CD4-positive, alpha-beta T cell treated with Interleukin-15 for 4 hours (primary cell): ENCODE measurements at regions not wholly inside any gene's neighbourhood (a gene's known extent, or its start where the extent isn't known, plus 50 kb on each side); places are given as distances from the start of the nearest gene placed in this dataset.

Source experiments
- DNase-seq: peaks from one replicate; pipeline ENCODE4 v3.0.0-alpha.2; 2020; ENCODE audit warnings: low spot score

DNA sequence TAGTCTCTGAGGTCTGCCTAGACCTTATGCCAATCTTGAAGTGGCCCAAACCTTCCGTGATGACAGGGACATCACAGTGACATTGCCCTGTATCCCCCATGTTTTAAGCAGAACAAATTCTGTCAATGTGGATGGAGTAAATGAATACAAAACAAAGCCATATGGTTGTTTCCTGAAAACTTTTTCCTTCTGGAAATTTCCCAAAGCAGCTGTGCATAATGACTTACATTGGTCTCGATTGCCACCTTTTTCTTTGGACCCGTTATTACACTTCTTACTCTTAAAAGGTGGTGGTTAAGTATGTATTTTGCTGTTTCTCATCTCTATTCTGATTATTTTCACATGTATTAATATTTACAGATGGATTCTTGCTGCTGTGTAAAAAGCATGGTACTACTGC lies 411.2 kb upstream of the KLF6 start:
- no peak for DNase-seq

DNA sequence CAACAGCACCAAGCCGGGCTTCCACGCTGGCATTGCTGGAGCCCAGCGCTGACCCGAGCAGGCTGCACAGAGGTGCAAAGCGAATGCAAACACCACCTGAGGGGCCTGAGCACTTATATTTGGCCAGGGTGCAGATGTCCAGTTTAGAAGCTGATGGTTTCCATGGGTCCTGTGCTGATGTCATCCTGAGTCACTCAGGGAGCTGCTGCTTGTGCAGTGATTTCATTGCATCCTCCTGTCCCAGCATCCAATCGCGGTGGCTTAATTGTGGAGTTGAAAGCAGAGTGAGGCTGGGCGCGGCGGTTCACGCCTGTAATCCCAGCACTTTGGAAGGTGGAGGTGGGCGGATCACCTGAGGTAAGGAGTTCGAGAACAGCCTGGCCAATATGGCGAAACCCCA lies 410.2 kb upstream of the KLF6 start:
- no peak for DNase-seq

DNA sequence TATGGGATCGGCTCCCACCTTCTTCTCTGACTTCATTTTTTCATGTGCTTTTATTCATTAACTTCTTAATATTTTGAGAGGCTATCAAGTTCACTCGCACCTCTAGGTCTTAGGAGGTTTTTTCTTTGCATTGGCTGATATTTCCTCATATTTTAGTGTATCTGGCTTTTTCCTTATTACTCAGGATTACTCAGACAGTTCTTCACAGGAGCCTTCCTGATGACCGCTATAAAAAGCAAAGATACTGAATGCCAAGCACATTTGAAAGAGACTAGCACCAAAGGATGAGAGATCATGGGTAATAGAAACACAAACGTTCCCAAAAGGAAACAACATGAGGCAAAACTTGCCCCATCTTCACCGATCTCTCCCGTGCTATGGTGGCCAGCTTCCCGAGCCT lies 409.2 kb upstream of the KLF6 start:
- no peak for DNase-seq

DNA sequence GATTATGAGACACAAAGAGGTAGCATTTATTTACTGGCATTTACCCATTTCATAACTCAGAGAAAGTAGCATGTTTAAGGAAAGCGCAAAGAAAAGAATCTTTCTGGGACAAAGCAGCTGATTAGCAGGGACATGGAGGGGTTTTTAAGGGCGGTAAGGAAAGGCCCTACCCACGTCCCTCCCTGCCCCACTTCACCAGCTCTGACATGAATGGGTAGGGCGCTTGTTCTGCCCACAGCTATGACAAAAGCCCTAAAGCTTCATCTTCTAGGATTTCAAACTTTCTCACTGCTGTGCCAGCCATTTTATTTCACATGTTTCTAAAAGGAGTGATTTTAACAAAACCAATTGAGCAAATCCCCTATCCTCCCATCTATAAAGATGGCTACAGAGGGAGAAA lies 406.9 kb upstream of the KLF6 start:
- no peak for DNase-seq

DNA sequence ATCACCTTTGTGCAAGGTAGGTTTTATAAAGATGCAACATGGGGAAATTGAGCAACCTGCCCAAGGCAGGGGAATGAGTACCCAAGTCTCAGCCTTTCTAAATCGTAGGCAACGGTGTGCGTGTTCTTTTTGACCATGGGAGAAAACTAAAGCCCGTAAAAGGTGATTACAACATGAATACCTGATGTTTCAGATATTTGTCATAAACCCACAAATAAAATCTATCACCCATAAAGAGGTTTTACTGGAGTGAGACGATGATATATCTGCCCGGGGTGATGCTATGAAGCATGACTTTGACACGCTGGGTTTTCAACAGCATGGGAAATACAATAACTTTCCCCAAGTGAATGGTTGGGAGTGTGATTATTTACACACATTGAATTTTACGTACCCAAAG lies 406.3 kb upstream of the KLF6 start:
- no peak for DNase-seq

DNA sequence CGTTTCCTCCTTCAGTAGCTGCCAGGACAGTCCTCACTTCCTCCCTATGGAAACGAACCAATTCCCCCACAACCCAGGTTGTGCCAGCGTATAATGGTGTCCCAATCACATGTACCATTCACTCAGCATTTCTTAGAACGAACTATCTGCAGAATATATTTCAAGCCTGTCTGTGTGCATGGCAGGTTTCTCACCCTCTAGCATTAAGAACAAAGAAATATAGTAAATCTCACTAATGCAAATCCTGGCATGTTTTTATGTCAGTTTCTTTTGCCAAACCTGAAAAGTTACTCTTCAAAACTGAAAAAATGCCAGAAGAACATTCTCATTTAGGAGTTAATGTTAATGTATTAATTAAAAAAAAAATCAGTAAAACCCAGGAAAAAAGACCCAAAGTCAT lies 405.9 kb upstream of the KLF6 start:
- DNase-seq, result no peak

DNA sequence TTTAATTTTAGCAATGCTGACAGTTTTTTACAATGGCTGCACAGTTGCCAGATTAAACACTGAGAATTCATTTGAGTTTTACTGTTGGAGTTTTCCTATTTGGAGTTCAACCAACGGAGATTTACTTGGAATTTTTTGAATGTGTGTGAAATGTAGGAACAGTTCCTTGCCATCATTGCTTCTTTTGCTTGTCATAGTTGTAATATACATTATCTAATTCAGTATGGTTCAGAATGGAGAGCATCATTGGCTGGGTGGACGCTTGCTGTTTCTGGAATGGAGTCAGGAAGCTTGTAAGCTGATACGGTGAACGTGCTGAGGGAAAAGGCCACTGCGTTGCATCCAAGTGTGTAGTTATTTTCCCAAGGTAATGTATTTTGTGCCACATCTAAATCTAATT lies 404.3 kb upstream of the KLF6 start:
- DNase-seq, result no peak

DNA sequence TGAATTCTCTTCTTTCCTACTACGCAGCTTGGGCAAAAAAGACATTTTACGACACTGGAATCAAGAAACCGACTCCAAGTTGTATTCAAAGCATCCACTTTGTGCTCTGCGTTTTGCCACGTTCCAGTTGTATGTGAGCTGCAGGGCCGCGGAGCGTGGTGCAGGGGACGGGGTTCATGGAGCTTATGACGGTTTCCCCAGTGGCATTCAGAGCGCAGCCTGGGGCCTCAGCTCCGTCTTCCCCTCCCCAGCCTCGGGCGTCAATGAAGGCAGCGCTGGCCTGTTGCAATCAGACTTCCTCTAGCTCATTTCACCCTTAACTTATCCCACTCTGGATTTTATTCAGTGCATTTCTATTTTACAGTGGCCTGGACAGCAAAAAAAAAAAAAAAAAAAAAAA lies 403.4 kb upstream of the KLF6 start:
- no peak for DNase-seq

DNA sequence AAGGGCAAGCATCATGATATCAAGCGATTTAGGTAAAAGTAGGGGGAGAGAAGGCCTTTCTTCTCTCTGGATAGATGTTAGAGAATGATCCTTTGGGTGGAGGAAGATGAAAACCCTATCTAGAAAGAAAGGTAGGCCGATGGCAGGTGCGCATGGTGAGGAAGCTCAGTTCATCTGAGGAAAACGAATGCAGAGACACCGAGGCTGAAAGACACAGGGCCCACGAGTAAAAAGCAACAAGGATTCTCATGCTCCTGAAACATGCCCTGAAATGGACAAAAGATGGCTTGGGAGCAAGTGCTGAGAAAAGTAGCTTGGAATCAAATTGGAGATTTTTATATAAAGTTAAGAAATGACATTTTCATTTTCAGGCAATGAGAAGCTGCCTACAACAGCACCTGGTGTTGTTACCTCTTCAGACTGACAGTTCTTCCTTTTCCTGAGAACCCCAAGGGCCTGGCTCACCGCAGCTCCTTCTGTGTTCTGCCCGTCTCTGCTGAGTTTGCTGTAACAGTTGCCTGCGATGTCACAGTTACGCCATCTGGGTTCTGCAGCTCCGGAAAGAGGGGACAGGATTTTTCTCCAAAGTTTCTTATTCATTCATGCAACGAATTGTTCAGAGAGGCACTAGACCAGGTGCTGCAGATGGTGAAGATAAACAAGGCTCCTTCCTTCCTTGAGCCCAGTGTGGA lies 402.0 kb upstream of the KLF6 start:
- no peak for DNase-seq

DNA sequence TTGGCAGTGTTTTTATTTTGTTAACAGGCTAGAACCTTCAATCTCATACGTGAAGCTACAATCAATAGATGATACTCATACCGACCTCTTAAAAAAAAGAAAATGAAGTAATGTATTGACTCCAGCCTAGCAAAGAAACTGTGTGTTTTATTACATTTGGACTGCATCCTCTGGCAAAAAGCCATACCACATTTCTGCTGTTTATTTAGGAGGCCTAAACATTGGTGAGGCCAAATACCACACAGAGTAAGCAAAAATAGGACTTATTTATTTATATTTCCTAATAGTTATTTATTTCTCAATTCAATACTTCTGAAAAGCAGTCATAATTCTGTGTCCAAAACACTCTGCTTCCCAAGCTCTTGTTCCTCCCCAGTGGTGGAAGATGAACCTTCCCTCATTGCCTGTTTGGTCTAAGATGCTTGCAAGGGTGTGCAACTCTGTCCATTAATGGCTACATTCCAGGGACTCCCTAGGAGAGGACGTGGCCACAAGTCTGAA lies 398.8 kb upstream of the KLF6 start:
- DNase-seq, result no peak

DNA sequence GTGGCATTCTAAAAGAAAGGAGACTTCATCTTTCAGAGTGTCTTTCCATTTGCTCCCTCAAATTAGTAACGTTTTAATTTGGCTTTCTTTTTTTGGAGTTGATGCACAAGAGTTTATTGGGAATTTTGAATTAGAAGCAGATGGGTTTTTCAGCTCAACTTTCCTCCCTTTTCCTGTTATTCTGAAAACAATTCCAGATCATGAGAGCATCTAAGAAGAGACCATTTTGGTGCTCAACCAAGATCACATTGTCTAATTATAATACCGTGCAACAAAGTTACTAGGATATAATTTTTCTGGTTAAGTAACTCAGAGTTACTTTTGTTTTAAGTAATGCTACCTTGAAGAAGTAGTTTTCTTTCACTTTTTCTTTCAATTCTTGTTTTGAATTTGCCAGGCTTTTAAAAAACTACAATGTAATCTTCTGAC lies 396.6 kb upstream of the KLF6 start:
- no peak for DNase-seq

DNA sequence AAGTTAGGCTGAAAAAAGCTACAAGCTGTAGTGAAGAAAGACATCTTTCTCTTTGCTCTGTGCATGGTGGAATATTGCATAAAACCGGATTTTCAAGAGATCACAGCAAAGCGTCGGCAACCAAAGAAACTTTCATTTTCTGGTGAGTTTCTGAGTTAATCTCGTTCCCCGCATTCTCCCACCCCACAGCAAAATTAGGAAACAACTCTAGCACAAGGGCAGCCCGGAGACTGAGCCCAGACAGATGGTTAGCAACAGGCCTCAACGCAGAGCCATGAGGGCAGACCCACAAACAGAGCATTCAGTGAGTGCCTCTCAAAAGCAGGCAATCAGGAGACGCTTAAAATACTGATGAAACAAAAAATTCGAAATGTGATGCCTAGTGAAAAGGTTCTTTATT lies 396.1 kb upstream of the KLF6 start:
- DNase-seq, result no peak

DNA sequence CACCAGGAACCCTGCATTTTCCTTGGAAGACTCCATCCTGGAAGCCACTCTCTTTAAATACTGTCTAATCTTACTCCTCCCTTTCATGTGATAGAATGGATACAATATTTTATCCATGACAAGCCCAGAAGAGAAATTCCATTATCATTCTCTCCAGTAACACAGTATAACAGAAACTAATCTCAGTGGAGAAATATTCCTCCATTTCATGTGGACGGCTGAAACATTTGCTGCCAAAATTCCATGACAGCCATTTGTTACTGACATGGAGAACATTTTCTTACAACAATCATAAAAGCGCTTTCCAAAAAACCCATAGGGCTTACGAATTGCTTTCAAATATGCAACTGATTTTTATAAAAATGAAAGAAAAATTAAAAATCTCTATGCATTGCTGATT lies 392.8 kb upstream of the KLF6 start:
- DNase-seq, result no peak

DNA sequence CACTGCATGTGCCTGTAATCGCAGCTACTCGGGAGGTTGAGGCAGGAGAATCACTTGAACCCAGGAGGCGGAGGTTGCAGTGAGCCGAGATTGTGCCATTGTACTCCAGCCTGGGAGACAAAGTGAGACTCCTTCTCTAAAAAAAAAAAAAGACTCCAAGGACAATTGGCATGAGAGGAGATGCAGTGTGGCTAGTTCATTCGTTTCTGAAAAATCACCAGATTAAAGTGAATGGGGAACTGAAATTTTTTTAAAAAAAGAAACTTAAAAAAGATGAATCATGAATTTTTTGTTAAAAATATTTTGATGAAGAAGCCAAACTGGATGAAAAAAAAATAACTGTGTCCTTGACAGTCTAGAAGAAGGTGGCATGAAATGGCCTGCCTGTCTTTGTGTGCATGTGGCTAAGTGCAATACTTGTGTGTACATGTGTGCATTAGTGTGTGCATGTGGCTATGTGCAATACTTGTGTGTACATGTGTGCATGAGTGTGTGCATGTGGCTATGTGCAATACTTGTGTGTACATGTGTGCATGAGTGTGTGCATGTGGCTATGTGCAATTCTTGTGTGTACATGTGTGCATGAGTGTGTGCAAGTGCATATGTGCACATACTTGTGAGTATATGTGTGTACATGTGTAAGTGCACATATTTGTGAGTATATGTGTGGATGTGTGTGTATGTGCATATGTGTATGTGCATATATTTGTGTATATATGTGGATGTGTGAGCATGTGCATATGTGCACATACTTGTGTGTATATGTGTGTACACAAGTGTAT lies 391.7 kb upstream of the KLF6 start:
- no peak for DNase-seq

DNA sequence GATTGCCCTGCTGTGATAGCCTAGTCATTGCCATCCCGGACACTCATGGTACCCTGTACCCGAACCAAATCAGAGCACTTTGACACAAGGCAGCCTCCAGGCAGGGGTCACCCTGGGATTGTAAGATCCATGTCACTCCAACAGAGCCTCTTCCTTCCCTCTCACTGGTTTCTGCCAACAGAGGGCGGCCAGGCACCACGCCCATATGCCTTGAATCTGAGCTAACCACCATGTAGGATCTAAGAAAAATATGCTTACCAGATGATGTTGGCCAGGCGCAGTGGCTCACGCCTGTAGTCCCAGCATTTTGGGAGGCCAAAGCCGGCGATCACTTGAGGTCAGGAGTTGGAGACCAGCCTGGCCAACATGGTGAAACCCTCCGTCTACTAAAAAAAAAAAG lies 389.2 kb upstream of the KLF6 start:
- DNase-seq, result no peak

DNA sequence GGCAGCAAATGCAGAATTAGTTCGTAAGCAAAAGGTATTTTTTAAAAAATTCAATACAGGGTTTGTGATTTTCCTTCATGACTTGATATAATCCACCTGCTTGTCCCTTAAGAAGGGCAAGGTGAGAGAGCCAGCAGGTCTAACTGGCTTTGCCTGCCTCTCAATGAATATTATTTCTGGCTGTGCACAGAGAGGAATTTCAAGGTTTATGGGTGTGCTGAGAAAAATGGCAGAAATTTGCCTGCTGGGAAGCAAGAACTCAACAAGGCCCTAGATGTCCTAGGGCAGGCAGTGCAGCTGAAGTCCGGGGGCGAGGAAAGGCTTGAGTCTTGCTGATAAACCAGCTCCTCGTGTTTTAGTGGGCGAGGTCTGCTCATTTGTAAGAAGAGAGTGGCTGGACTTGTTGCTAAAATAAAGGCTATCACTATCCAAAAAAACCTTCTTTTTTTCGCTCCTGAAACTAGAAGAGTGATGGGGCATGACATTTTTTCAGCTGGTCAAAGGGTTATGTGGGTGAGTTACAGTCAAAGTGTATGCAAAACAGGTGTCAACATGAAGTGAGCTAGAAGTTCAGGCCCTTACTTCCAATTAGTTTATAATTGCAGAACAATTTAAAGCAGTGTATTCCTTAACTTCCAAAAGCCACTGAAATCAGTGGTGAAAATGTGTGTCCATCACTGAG lies 385.8 kb upstream of the KLF6 start:
- no peak for DNase-seq

DNA sequence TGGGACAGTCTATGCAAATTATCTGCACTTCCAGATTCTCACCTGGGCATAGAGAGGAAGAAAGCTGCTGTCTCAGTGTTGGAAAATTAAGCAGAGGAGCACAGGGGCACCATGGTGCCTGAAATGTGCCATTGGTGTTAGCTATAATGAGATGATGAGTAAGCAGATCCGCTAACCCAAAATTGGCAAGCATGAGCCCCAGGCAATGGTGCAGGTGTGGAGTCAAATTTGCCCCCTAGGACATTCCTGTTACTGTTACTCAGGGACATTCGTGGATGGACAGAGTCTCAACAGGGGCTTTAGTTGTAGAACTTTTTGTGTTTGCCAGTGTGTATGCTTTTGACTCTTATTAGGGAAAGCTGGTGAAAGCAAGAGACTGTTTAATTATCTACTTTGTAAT lies 385.2 kb upstream of the KLF6 start:
- DNase-seq, result no peak

DNA sequence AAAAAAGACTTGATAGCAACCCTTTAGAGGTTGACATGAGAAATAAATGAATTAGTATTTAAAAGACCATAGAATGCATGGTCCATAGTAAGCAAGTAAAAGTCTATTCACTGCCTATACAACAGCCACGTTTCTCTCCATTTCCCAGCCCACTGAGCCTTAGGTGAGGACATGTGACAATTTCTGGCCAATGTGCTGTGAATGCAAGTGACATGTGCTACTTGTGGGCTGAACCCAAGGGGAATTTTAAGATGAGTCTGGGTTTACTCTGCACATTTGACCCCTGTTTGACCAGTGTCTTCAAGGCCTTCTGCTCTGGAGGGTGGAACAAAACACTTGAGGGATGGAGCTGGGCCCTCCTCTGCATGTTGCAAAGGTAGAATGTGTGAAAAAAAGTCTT lies 384.4 kb upstream of the KLF6 start:
- DNase-seq, result no peak

DNA sequence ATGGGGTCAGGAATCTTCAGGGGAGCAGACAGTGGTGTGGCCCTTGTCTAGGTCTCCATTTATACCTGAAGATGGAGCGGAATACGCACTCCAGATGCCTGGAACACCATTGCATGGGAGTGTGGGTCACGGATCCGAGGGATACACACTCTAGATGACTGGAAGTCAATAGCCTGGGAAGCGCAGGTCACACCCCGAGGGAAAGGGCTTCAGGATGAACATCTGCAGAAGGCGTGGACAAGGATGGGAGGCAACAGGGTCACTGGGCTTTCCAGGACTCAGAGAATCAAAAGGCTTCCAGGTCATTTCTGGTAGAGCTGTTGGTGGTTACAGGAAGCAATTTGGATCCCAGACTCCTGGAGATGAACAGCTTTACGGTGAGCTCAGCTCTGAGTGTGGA lies 382.2 kb upstream of the KLF6 start:
- DNase-seq, result no peak

DNA sequence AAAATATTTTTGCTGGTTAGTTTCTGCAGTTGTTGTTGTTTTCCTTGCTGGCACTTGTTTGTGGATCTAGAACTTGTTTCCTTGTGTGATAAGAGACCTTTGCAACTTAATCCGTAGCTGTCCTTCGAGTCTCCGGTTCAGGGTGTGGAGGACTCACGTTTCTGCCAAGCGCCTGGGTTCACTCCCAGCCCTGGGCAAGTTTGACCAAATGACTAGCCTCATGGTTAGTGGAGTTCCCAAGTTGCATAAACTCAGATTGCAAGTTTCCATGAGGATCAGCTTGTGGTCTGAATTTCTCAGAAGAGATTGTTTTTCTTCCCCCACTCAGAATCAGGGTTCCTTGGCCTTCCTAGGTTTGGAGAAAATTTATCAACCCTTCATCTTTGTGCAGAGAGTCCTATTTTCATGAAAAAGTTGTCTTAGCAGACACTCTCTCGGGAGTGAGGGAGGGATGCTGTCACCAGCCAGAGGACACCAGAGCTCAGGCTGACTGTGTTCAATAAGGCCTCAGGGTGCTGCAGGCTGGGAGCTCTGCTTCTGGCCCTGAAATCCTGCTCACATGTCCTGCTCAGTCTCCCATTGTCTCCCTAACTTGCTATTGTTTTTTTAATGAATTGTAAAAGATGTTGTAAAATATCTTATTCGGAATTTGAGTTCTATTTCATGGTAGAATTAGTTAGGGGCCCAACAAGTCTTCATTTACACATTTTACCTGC lies 377.7 kb upstream of the KLF6 start:
- DNase-seq, result no peak

DNA sequence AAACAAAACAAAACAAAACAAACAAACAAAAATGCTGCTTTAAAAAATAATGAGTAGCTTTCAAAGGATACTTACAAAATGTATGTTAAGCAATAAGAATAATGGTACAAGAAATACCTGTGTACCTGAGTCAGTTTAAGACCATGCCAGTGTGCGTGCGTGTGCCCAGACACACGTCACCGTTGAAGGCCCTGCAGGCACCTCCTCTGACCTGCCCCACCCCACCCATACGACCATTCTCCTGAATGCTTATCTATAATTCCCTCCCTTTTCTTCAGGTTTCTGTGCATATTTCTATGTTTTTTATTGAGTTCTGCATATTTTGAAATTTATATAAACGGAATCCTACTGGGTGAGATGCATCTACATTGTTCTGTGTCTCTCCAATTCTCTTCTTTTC lies 374.2 kb upstream of the KLF6 start:
- DNase-seq, result no peak

DNA sequence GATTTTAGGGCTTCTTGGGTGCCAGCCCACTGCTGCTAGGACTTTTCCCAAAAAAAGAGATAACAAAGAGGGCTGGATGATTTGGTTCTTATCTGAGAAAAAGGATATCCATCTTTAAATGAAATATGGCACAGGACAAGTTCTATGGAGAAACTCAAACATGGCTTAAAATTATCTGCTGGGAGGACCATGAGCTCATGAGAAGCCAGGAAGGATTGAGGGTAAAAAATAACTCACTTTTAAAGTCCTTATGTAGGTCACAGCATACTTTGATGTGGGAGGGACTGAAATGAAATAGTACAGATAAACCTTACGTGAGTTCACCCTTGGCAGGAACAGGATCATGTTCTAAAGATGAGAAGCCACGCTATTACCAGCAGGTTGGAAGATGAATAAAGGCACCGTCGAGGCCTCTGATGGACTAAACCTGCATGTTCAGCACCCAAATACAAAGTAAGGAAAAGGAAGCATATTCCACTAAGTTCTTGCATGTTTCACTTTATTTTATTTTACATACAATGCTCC lies 369.2 kb upstream of the KLF6 start:
- peak; percentile 41 for DNase-seq
